GM19455 (cell line): ENCODE measurements at regions not wholly inside any gene's neighbourhood (a gene's known extent, or its start where the extent isn't known, plus 50 kb on each side); places are given as distances from the start of the nearest gene placed in this dataset.

Experiments
- ATAC-seq: cut with Tn5 transposase; IDR thresholded peaks from one replicate; pipeline ENCODE4 v1.9.1; 2021; ENCODE audit not compliant: unreplicated experiment

DNA sequence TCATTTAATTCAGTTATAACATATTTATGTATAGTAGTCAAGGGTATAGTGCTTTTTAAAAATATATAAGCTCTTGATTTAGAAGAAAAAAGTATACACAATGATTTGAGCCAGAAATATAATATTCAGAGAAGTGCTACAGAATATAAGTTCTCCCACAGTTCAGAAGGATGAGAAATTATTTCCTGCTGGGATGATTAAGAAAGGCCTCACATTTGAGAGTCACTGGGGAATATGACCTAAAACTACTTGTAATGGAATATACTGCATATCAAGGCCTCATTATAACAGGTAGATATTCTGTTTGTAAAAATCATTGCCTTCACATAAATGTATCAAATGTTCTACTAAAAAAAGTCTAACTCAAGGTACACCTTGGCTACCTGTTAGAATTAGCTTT is 203.5 kb downstream of the MBD2 start:
- no peak for ATAC-seq

GRCh38 chr18:54020156-54020745 is 204.2 kb downstream of the MBD2 start:
- no peak for ATAC-seq

DNA sequence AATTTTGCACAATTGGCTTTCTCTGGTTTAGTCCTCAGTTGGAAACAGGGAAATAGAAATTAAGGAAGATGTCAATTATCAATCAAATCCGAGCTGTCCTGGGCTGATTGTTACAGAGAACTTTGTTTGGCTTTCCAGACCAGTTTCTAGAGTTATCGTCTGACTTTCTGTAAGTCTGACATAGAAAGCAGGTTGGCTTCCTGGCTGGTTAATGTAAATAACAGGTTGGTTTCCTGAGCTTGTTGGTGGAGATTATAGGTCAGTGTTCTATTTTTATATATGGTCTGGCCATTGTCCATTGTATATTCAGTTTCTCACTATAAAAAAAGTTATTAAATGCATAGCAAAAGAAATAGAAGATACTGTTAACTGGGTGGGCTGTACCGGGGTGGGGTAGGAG is 204.8 kb downstream of the MBD2 start:
- ATAC-seq = no peak

GRCh38 chr18:54013452-54013851 is 211.0 kb downstream of the MBD2 start:
- no peak for ATAC-seq

- no peak for ATAC-seq
These were observed 219.6 kb downstream of the MBD2 start for GRCh38 chr18:54004828-54005227.

DNA sequence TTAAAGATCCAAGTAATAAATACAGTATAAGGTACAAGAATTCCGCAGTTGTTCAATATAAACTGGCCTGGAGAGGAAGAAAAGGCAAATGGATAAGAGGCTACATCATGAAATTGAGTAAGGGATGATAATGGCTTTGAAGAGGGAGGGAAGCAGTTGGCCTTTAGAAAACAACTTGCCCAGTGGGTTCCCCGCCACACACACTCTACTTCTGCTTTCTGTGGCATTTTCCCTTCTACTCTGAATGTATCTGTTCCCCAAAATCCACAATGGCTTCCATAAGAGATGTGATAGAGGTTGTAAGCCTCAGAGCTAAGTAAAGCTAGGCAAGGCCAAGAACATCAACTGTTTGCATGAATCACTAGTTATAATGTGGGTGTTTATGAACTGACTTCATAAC is 221.3 kb downstream of the MBD2 start:
- ATAC-seq = no peak

DNA sequence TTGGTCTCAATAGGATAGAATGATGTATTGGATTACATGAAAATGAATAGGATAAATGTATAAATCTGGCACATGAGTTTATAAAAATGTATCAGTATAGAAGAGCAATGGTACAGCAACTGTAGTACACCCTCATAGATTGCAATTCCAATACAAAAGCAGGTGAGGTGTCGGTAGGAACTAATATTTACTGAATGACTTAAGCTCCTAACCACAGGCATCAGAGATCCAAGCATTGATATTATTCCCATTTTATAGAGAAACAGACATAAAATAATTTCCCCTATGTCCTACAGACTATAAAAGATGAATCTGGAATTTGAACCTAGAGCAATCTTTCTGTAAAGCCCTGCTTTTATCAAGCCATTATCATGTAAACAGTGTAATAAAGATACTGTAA is 227.4 kb downstream of the MBD2 start:
- no peak for ATAC-seq

DNA sequence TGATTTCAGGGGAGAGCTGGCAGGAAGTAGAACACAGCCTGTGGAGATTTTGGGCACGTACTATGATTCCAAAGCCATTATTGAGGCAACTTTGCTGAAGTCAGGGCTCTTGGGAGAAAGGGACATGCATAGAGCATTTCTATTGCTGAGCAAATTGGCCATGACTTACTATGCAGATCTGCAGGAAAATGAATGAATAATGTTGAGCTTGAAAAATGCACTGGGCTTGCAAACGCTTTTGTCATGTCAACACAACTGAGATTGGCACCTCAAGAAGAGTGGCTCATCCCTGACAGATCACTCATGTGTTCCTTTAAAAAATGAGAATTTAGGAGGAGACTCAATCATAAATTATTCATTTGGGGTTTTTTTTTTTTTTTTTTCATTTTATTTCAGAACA is 230.5 kb downstream of the MBD2 start:
- no peak for ATAC-seq

DNA sequence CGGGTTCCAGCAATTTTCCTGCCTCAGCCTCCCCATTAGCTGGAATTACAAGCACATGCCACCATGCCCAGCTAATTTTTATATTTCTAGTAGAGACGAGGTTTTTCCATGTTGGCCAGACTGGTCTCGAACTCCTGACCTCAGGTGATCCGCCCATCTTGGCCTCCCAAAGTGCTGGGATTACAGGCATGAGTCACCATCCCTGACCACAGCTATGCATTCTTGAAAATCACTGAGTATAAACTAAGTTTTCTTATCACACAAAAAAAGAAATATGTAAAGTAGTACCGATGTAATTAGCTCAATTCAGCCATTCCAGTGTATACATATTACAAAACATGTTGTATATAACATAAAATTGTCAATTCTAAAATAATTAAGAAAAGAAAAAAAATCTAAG is 232.7 kb downstream of the MBD2 start:
- ATAC-seq = no peak

- no peak for ATAC-seq
These were observed 233.3 kb downstream of the MBD2 start for GRCh38 chr18:53991202-53991601.

DNA sequence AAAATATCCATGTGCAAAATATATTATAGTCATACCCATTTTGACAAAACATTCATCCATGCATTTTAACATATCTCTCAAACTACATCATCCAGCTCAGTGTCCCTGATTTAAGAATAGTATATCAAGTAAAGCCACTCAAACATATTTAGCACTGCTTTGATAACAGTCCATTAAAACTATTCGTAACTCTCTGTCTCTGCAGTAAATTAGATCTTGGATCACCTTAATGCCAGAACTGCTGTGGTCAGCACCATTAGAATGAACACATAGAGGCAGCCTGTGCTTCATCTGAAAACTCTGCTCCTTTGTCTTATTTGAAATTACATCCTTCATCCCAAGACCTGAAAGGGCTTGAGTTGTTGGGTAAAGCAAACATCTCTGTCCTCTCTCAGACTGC is 234.0 kb downstream of the MBD2 start:
- ATAC-seq = no peak

DNA sequence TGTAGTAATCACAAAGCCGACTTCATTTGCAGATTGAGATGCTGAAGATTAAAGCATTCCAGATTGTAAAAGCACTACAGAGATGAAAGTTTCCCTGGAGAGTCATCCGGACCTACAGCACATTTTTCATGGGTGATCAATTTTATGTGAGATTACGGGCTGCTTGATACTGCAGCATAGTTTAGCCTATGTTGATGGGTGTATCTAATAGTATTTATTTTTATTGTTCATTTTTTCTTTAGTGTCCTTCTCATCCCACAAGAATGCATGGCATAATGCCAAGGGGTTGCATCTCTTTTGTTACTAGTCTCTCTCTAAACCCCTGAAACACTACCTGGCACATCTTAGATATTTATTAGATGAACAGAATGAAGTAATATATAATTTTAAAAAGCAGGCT is 240.4 kb downstream of the MBD2 start:
- ATAC-seq = no peak

- no peak for ATAC-seq
These were observed 253.1 kb downstream of the MBD2 start for GRCh38 chr18:53971331-53971730.

- ATAC-seq = no peak
These were observed 271.8 kb downstream of the MBD2 start for GRCh38 chr18:53952700-53953099.

DNA sequence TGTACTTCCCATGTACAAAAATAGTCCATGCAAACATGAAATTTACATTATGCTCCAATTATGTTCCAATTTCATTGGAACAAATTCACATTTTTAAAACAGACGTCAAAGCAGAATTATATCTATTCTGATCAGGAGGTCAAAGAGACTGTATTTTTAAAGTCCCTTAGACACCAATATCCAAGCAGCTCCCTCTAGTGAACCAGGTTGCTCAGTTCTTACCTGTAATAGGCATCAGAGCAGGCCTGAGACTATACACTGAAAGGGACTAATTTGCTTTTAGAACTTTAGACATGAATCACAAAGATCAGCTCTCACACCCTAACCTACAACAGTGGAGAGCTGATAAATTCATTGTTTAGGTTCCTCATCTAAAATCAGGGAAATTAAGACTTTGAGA is 273.9 kb downstream of the MBD2 start:
- no peak for ATAC-seq

DNA sequence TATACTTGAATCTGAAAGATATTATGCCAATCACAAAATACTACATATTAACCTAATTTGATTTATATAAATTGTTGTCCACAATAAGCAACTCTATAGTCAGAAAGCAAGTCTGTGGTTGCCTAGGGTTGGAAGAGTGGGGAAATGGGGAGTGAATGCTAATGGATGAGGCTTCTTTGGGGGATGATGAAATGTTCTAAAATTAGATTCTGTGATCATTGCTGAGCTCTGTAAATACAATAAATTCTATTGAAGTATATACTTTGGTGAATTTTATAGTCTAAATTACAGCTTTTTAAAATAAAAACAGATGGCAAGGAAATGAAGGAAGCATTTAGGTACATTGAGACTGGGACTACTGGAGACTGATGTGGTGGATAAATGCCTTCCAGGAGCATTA is 275.5 kb downstream of the MBD2 start:
- ATAC-seq = no peak

DNA sequence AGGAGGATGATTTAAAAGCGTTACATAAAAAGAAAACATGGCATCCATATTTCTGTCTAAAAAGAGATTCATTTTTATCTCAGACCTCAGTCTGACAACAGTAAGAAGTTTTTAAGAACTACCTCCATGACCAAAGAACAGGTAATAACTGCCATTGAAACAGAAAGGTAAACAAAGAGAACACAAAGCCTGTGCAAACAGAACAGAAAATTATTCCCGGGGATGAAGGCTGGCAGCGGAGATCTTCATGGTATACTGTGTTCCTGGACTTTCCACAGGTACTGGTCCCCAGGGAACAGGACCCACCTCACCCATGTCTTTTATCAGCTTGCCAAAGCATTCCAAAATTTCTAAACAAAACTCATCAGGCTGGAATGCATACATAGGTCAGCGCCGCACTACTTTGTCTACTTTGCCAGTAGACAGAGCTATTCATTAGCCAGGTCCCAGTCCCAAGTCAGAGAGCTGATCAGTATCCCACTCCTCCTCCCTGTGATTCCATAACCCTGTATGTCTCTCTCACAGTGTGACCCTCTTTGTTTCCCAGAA is 277.3 kb downstream of the MBD2 start:
- ATAC-seq = no peak

GRCh38 chr18:53946594-53946993 is 277.9 kb downstream of the MBD2 start:
- no peak for ATAC-seq

GRCh38 chr18:53944721-53945120 is 279.7 kb downstream of the MBD2 start:
- no peak for ATAC-seq

GRCh38 chr18:53943326-53943860 is 281.1 kb downstream of the MBD2 start:
- ATAC-seq = no peak

GRCh38 chr18:53941601-53942338 is 282.7 kb downstream of the MBD2 start:
- no peak for ATAC-seq

DNA sequence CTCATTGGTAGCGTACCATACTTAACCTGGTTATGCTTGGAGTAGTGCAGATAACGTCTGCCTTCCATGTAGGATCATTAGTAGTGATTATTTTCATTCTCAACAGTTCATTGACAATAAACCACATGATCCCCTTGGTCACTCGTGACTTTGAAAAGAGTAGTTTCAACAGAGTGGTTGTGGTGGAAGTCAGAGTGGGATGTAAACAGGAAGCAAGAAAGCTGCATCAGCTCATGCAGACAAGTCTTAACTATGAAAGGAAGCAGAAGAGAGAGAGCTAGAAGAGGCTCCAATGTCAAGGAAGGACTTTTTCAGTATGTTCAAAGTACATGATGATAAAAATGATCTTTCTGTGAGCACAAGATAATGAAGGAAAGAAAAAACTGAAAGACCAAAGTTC is 287.4 kb downstream of the MBD2 start:
- no peak for ATAC-seq
